ENCODE measurements at regions not wholly inside any gene's neighbourhood (a gene's known extent, or its start where the extent isn't known, plus 50 kb on each side); places are given as distances from the start of the nearest gene placed in this dataset.

DNA sequence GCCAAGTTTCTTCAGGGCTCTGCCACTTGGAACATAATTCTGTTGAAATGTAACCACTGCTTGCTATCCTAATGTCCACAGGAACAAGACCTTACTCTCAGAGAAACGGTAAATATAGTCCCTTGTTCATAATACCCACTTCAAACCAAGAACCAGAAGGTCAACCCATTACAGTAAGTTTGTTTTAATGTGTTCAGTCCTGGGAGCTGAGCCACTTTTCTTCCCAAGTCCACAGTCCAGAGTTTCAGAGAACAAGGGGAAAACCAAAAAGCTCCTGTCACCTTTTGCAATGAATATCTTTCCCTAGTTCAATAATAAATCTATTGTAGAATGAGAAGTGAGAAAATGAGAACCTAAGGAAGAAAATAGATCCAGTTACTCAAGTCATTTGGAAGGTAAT lies 431.9 kb upstream of the MANEA start:
- TF ChIP-seq, protein P1, sequence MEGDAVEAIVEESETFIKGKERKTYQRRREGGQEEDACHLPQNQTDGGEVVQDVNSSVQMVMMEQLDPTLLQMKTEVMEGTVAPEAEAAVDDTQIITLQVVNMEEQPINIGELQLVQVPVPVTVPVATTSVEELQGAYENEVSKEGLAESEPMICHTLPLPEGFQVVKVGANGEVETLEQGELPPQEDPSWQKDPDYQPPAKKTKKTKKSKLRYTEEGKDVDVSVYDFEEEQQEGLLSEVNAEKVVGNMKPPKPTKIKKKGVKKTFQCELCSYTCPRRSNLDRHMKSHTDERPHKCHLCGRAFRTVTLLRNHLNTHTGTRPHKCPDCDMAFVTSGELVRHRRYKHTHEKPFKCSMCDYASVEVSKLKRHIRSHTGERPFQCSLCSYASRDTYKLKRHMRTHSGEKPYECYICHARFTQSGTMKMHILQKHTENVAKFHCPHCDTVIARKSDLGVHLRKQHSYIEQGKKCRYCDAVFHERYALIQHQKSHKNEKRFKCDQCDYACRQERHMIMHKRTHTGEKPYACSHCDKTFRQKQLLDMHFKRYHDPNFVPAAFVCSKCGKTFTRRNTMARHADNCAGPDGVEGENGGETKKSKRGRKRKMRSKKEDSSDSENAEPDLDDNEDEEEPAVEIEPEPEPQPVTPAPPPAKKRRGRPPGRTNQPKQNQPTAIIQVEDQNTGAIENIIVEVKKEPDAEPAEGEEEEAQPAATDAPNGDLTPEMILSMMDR (IDR thresholded peaks at IDR 0.05), result no peak
- TF ChIP-seq POLR2A (IDR thresholded peaks at IDR 0.05), result no peak

All from testis (tissue), 2 donors.